Endothelial cell of umbilical vein (primary cell): ENCODE measurements at regions not wholly inside any gene's neighbourhood (a gene's known extent, or its start where the extent isn't known, plus 50 kb on each side); places are given as distances from the start of the nearest gene placed in this dataset.

ENCODE experiments used
- BruUV-seq: library from RNA; stranded (reverse); fragments of 400-500 nt; replicated peaks from 2 replicates; lab custom pipeline; 2021; lab: Mats Ljungman, UMichigan
- CTCF ChIA-PET: fragments of 300-600, 350-600 bp; sonication (Branson Sonifier 250); formaldehyde crosslinking; loops from one replicate; lab custom pipeline; 2021; ENCODE audit warnings: antibody characterized with exemption, inconsistent platforms; lab: Charles Lee
- POLR2A ChIA-PET: fragments of 300-600, 350-600 bp; sonication (Branson Sonifier 250); formaldehyde crosslinking; loops from one replicate; lab custom pipeline; 2021; ENCODE audit warnings: antibody characterized with exemption, inconsistent platforms; lab: Charles Lee
- DNase-seq: peaks from one replicate; pipeline ENCODE4 v3.0.0-alpha.2; 2011; ENCODE audit warnings: low read depth, low spot score
- FAIRE-seq: peaks from 2 replicates; lab custom pipeline; 2011; peaks lifted over from hg19 to GRCh38; lab: Jason Lieb, UNC
- H2AFZ ChIP-seq: 2 replicates; pipeline ENCODE4 v1.6.0; 2012; ENCODE audit warnings: low read depth, low read length, control low read depth, inconsistent platforms
- H3K27ac ChIP-seq: 2 replicates; pipeline ENCODE4 v1.5.1; 2011; ENCODE audit warnings: low read depth, mild to moderate bottlenecking, control low read depth, low read length, moderate library complexity; ENCODE audit not compliant: insufficient read depth
- H3K27me3 ChIP-seq, 2 experiments: 2 replicates each; pipeline versions ENCODE4 v1.6.0 to v1.6.1; 2011; ENCODE audit warnings: low read length in 2 of 2, mixed read lengths in 1 of 2; ENCODE audit not compliant: control insufficient read depth in 2 of 2, insufficient read depth in 2 of 2
- H3K36me3 ChIP-seq, 2 experiments: 2 replicates in 1 of 2; 3 replicates in 1 of 2; pipeline ENCODE4 v1.5.1; 2011; ENCODE audit warnings: low read length in 2 of 2, mild to moderate bottlenecking in 1 of 2, moderate library complexity in 1 of 2; ENCODE audit not compliant: control insufficient read depth in 2 of 2, insufficient read depth in 2 of 2; ENCODE audit errors: extremely low read depth in 1 of 2
- H3K4me1 ChIP-seq: 3 replicates; pipeline ENCODE4 v1.5.1; 2011; ENCODE audit warnings: mild to moderate bottlenecking, low read length; ENCODE audit not compliant: control insufficient read depth, insufficient read depth; ENCODE audit errors: extremely low read depth
- H3K4me2 ChIP-seq: 2 replicates; pipeline ENCODE4 v1.6.1; 2011; ENCODE audit warnings: low read length, control low read depth, mixed read lengths; ENCODE audit not compliant: insufficient read depth
- H3K4me3 ChIP-seq, 3 experiments: fragments of 200-600 bp in 1 of 3; sonication (generic), shearing (Covaris generic) in 1 of 3; replicated peaks in 1 of 3; 2 replicates each; pipeline ENCODE4 v1.5.1; 2011 to 2016; ENCODE audit warnings: control low read depth in 3 of 3, low read length in 3 of 3, mild to moderate bottlenecking in 2 of 3, inconsistent platforms in 1 of 3, low read depth in 1 of 3, moderate library complexity in 1 of 3; ENCODE audit not compliant: insufficient read depth in 1 of 3
- H3K79me2 ChIP-seq: 2 replicates; pipeline ENCODE4 v1.6.0; 2012; ENCODE audit warnings: low read length, inconsistent platforms; ENCODE audit not compliant: control insufficient read depth, insufficient read depth
- H3K9ac ChIP-seq: replicated peaks from 2 replicates; pipeline ENCODE3; 2011; ENCODE audit warnings: low read length, control low read depth; ENCODE audit not compliant: insufficient read depth; ENCODE audit errors: extremely low read depth
- H3K9me1 ChIP-seq: replicated peaks from 3 replicates; pipeline ENCODE4 v1.6.0; 2011; ENCODE audit warnings: mild to moderate bottlenecking, low read length; ENCODE audit not compliant: control insufficient read depth, insufficient read depth; ENCODE audit errors: extremely low read depth
- H3K9me3 ChIP-seq: replicated peaks from 2 replicates; pipeline ENCODE4 v1.5.1; 2012; ENCODE audit warnings: low read length, inconsistent platforms; ENCODE audit not compliant: control insufficient read depth, insufficient read depth
- H4K20me1 ChIP-seq: replicated peaks from 2 replicates; pipeline ENCODE3; 2011; ENCODE audit warnings: mild to moderate bottlenecking, low read length; ENCODE audit not compliant: control insufficient read depth, insufficient read depth; ENCODE audit errors: extremely low read depth
- CTCF ChIP-seq, 2 donors: IDR thresholded peaks; 1 replicate in 1 of 2; 2 replicates in 1 of 2; pipeline ENCODE4 v1.5.1; 2011; ENCODE audit warnings: low read length in 2 of 2, mild to moderate bottlenecking in 2 of 2, moderate library complexity in 2 of 2, control low read depth in 1 of 2, inconsistent platforms in 1 of 2, low read depth in 1 of 2; ENCODE audit not compliant: insufficient read depth in 1 of 2; ENCODE audit errors: extremely low read depth in 1 of 2
- EZH2 ChIP-seq: IDR thresholded peaks from 2 replicates; pipeline ENCODE4 v1.6.1; 2012; ENCODE audit warnings: borderline replicate concordance, low read depth, mild to moderate bottlenecking, moderate library complexity, low read length, inconsistent platforms; ENCODE audit not compliant: severe bottlenecking
- GATA2 ChIP-seq: IDR thresholded peaks from 2 replicates; pipeline ENCODE4 v1.7.0; 2011; ENCODE audit warnings: low read depth, mild to moderate bottlenecking, moderate library complexity, mixed read lengths, low read length; ENCODE audit not compliant: insufficient read length, insufficient read depth
- MYC ChIP-seq: IDR thresholded peaks from one replicate; pipeline ENCODE4 v1.6.1; 2011; ENCODE audit warnings: mild to moderate bottlenecking, low read depth, low read length
- POLR2A ChIP-seq: IDR thresholded peaks from 2 replicates; pipeline ENCODE4 v1.6.1; 2012; ENCODE audit warnings: low read depth, mild to moderate bottlenecking, control low read depth, low read length
- POLR2AphosphoS5 ChIP-seq: IDR thresholded peaks from 2 replicates; pipeline ENCODE4 v1.6.1; 2012; ENCODE audit warnings: low read depth, mild to moderate bottlenecking, control low read depth, low read length, moderate library complexity; ENCODE audit not compliant: insufficient read depth
- dilution Hi-C: fragments of 300-500 bp; cut with MboI; formaldehyde crosslinking; loops from one replicate; pipeline ENCODE4 v1.15.0; 2019; ENCODE audit warnings: low sequenced_read_pairs; ENCODE audit not compliant: extremely low pct_ligation_motif_present
- intact Hi-C: fragments of 100-400 bp; cut with micrococcal nuclease; formaldehyde crosslinking; loops from one replicate; pipeline ENCODE4 v1.10.0; 2022
- TF ChIP-seq, protein P1 (sequence below): IDR thresholded peaks from 2 replicates; pipeline ENCODE4 v1.6.1; 2011; ENCODE audit not compliant: insufficient read depth, insufficient read length

DNA sequence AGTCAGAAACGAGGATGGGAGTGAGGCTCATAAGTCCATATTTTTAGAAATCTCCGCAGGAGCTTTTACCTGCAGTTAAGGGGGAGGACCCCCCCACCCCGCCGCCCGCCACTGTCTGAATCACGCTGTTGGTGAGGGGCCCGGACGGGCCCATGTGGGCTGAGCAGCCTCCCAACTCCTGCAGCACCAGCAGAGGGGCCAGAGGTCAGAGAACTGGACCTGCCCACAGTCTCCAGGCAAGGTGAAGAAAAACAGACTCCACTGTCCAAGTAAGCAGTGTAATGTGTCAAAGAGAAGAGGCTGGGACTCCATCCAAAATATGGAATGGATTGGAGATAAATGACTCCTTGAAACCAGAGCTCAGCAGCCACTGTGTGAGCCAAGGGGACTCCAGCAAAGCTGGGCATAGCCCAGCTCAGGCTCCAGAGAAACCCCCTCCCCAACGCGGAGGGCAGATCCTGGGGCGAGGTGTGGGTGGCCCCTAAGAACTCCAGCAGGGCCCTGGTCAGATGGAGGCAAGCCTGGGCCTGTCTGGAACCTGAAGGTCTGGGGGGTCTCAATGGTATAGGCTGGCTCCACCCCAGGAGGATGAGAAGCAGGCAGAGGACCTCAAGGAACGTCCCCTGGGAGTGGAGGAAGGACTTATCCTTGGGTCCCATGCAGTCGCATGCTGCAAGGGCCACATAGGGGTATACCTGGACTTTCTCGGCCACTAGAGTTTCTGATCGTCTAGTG, 128.5 kb upstream of the TNS3 start:
- no peak overlapping the region for H3K4me2 ChIP-seq
- H3K9me3 ChIP-seq, result no peaks in the 10 kb centered on the region
- BruUV-seq, result no TSS peak
- dilution Hi-C loops, result no loop called here
- ChIA-PET POLR2A (no interaction called here), CTCF (no interaction called here)
- FAIRE-seq (no peak), DNase-seq (no peak)
- no peaks in the 10 kb centered on the region for H3K36me3 ChIP-seq
- no peak overlapping the region for H2AFZ ChIP-seq
- peaks cover 0 to 3% of the 10 kb centered on the region in 2 experiments for H3K27me3 ChIP-seq
- intact Hi-C loops, result no loop called here
- H3K79me2 ChIP-seq, result no peaks in the 10 kb centered on the region
- no peaks in the 10 kb centered on the region for H3K4me1 ChIP-seq
- H4K20me1 ChIP-seq, result no peaks in the 10 kb centered on the region
- no peak overlapping the region for H3K4me3 ChIP-seq
- H3K9me1 ChIP-seq, result no peaks in the 10 kb centered on the region
- no peak for TF ChIP-seq POLR2AphosphoS5
- no peak for TF ChIP-seq EZH2
- TF ChIP-seq MYC, result no peak
- TF ChIP-seq CTCF (IDR thresholded peaks at IDR 0.05; ENCODE audit: extremely low read depth in 1 of 2, insufficient read depth in 1 of 2, low read depth in 1 of 2, low read length in 2 of 2), result no peak
- no peak overlapping the region for H3K9ac ChIP-seq
- H3K27ac ChIP-seq, result no peak overlapping the region

GRCh38 chr7:47709451-47709850, 127.5 kb upstream of the TNS3 start:
- H3K27me3 ChIP-seq, result peaks cover 0 to 10% of the 10 kb centered on the region in 2 experiments
- CTCF ChIA-PET, result interaction anchor here (0.6 to 1.2 kb wide), 2 partner anchors 110 to 227 kb away, joined by 3 read pairs; no protein-coding TSS in a partner anchor
- H4K20me1 ChIP-seq, result no peaks in the 10 kb centered on the region
- dilution Hi-C loops (no loop called here), intact Hi-C loops (no loop called here)
- no peak overlapping the region for H3K4me3 ChIP-seq
- H3K79me2 ChIP-seq, result no peaks in the 10 kb centered on the region
- H3K36me3 ChIP-seq, result no peaks in the 10 kb centered on the region
- POLR2A ChIA-PET, result no interaction called here
- DNase-seq (no peak), FAIRE-seq (no peak)
- H2AFZ ChIP-seq, result no peak overlapping the region
- no peaks in the 10 kb centered on the region for H3K9me3 ChIP-seq
- H3K9ac ChIP-seq, result no peak overlapping the region
- TF ChIP-seq MYC (no peak), POLR2A (no peak), EZH2 (no peak), POLR2AphosphoS5 (no peak), GATA2 (no peak), CTCF (IDR thresholded peaks at IDR 0.05; ENCODE audit: extremely low read depth in 1 of 2, insufficient read depth in 1 of 2, low read depth in 1 of 2, low read length in 2 of 2) (no peak)
- TF ChIP-seq, protein P1, sequence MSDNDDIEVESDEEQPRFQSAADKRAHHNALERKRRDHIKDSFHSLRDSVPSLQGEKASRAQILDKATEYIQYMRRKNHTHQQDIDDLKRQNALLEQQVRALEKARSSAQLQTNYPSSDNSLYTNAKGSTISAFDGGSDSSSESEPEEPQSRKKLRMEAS, result no peak
- H3K27ac ChIP-seq, result no peak overlapping the region
- BruUV-seq, result no TSS peak
- no peaks in the 10 kb centered on the region for H3K4me1 ChIP-seq
- no peaks in the 10 kb centered on the region for H3K9me1 ChIP-seq
- no peak overlapping the region for H3K4me2 ChIP-seq
